GM21423 (cell line): ENCODE measurements at regions not wholly inside any gene's neighbourhood (a gene's known extent, or its start where the extent isn't known, plus 50 kb on each side); places are given as distances from the start of the nearest gene placed in this dataset.
"Not testable (repeated sequence)": the region's sequence is repeated elsewhere in the genome, so short reads cannot be mapped to it uniquely, and the experiment has no call there.

ENCODE experiments used
- ATAC-seq: cut with Tn5 transposase; IDR thresholded peaks from one replicate; pipeline ENCODE4 v1.9.1; 2021; ENCODE audit warnings: mild to moderate bottlenecking, moderate library complexity; ENCODE audit not compliant: unreplicated experiment

- ATAC-seq: not testable (repeated sequence)
Observed at GRCh38 chr2:91568391-91569338, 2877.2 kb downstream of the RPIA start.

- ATAC-seq: not testable (repeated sequence)
Observed at GRCh38 chr2:91571239-91571923, 2879.9 kb downstream of the RPIA start.

- not testable (repeated sequence) for ATAC-seq
Observed at GRCh38 chr2:91573018-91573417, 2881.5 kb downstream of the RPIA start.

- ATAC-seq: not testable (repeated sequence)
Observed at GRCh38 chr2:91573755-91574154, 2882.3 kb downstream of the RPIA start.

GRCh38 chr2:91574255-91574654 is 2882.8 kb downstream of the RPIA start:
- ATAC-seq: not testable (repeated sequence)

- ATAC-seq: not testable (repeated sequence)
Observed at GRCh38 chr2:91575701-91576100, 2884.2 kb downstream of the RPIA start.

GRCh38 chr2:91577406-91577805 is 2885.9 kb downstream of the RPIA start:
- ATAC-seq: not testable (repeated sequence)

GRCh38 chr2:91578678-91579077 is 2887.2 kb downstream of the RPIA start:
- not testable (repeated sequence) for ATAC-seq

GRCh38 chr2:91579555-91579954 is 2888.1 kb downstream of the RPIA start:
- not testable (repeated sequence) for ATAC-seq

- not testable (repeated sequence) for ATAC-seq
Observed at GRCh38 chr2:91580043-91580442, 2888.6 kb downstream of the RPIA start.

- not testable (repeated sequence) for ATAC-seq
Observed at GRCh38 chr2:91587098-91587497, 2895.6 kb downstream of the RPIA start.

GRCh38 chr2:91587908-91588535 is 2896.5 kb downstream of the RPIA start:
- not testable (repeated sequence) for ATAC-seq

- not testable (repeated sequence) for ATAC-seq
Observed at GRCh38 chr2:91588782-91589223, 2897.3 kb downstream of the RPIA start.

GRCh38 chr2:91589454-91590328 is 2898.2 kb downstream of the RPIA start:
- ATAC-seq: not testable (repeated sequence)

GRCh38 chr2:91590381-91590780 is 2898.9 kb downstream of the RPIA start:
- ATAC-seq: not testable (repeated sequence)

- not testable (repeated sequence) for ATAC-seq
Observed at GRCh38 chr2:91591066-91591465, 2899.6 kb downstream of the RPIA start.

GRCh38 chr2:91597436-91597835 is 2906.0 kb downstream of the RPIA start:
- ATAC-seq: not testable (repeated sequence)

GRCh38 chr2:91598519-91598918 is 2907.0 kb downstream of the RPIA start:
- not testable (repeated sequence) for ATAC-seq

GRCh38 chr2:91599000-91599399 is 2907.5 kb downstream of the RPIA start:
- not testable (repeated sequence) for ATAC-seq

GRCh38 chr2:91602860-91603259 is 2911.4 kb downstream of the RPIA start:
- not testable (repeated sequence) for ATAC-seq
